ENCODE measurements at regions not wholly inside any gene's neighbourhood (a gene's known extent, or its start where the extent isn't known, plus 50 kb on each side); places are given as distances from the start of the nearest gene placed in this dataset.

DNA sequence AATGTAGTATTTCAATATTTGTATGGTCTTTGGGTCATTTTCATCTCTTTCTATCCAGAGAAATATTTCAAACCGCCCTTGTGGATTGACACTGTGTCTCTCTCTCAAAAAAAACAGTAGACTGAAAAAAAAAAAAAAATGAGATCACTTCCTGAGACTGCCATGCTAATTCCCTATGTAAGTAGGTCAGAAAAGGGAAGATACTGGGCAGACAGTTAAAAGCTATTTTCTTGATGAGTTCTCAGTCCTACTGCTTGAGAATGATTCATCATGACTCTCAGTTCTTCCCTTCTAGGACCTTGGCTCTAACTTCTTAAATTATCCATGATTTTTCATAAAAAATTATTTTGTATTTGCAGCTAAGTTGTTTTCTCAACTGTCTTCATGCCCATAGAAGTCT, 672.3 kb upstream of the REG3G start:
- Histone ChIP-seq H3K27ac (no peak overlapping the region), H3K36me3 (replicated peaks) (no peaks in the 10 kb centered on the region), H3K4me3 (ENCODE audit: low read depth, low read length) (no peak overlapping the region), H3K27me3 (replicated peaks) (no peaks in the 10 kb centered on the region)
- TF ChIP-seq, protein P1, sequence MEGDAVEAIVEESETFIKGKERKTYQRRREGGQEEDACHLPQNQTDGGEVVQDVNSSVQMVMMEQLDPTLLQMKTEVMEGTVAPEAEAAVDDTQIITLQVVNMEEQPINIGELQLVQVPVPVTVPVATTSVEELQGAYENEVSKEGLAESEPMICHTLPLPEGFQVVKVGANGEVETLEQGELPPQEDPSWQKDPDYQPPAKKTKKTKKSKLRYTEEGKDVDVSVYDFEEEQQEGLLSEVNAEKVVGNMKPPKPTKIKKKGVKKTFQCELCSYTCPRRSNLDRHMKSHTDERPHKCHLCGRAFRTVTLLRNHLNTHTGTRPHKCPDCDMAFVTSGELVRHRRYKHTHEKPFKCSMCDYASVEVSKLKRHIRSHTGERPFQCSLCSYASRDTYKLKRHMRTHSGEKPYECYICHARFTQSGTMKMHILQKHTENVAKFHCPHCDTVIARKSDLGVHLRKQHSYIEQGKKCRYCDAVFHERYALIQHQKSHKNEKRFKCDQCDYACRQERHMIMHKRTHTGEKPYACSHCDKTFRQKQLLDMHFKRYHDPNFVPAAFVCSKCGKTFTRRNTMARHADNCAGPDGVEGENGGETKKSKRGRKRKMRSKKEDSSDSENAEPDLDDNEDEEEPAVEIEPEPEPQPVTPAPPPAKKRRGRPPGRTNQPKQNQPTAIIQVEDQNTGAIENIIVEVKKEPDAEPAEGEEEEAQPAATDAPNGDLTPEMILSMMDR (IDR thresholded peaks at IDR 0.05; ENCODE audit: low read depth, low read length, missing control alignments) = no peak
- no peak for DNase-seq
- in situ Hi-C loops (cut with HindIII; ENCODE audit: low pct_ligation_motif_present, low sequenced_read_pairs) = no loop called here

DNA sequence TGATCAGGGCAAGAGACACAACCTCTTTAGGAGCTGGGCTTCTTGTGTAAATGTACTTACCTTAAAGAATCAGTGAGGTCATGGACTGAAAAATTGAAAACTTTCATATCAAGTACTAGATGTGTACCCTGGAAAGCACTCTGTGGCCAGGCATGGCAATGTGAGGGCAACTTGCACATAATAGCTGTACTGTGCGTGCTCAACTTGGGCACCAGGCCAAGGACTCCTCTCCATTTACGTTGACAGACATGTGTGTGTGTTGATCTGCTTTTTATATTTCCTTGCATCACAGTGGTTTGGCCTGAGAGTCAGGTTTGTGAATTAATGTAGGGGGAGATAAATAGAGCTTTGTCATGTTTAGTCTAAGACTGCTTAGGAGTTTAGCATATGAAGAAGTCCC, 669.5 kb upstream of the REG3G start:
- Histone ChIP-seq H3K27me3 (replicated peaks) (no peaks in the 10 kb centered on the region), H3K36me3 (replicated peaks) (no peaks in the 10 kb centered on the region), H3K27ac (no peak overlapping the region), H3K4me3 (ENCODE audit: low read depth, low read length) (no peak overlapping the region)
- in situ Hi-C loops (cut with HindIII; ENCODE audit: low pct_ligation_motif_present, low sequenced_read_pairs) = no loop called here
- TF ChIP-seq, protein P1 (IDR thresholded peaks at IDR 0.05; ENCODE audit: low read depth, low read length, missing control alignments) = no peak
- no peak for DNase-seq

DNA sequence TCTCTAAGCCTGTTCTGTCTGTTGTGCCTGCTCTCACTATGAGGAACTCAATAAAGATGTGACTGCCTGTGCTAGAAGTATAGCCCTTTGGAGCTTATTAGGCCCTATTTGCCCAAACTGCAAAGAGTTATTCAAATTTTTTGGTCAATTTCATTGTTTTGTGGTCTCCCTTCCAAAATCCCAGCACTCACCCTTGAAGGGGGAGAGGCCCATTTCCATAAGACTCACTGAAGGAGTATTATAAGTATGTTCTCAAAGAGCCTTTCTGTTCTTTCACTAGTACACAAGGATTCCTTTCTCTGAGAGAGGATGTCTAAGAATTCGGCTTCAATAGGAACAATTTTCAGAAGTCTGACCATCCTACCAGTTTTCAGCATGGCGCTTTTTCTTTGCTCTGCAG, 641.9 kb upstream of the REG3G start:
- in situ Hi-C loops (cut with HindIII; ENCODE audit: low pct_ligation_motif_present, low sequenced_read_pairs) = no loop called here
- no peak overlapping the region for H3K4me3 ChIP-seq (ENCODE audit: low read depth, low read length)
- no peak for DNase-seq
- H3K36me3 ChIP-seq (replicated peaks) = no peaks in the 10 kb centered on the region
- no peak overlapping the region for H3K27ac ChIP-seq
- TF ChIP-seq, protein P1 (IDR thresholded peaks at IDR 0.05; ENCODE audit: low read depth, low read length, missing control alignments) = no peak
- H3K27me3 ChIP-seq (replicated peaks) = no peaks in the 10 kb centered on the region

GRCh38 chr2:78397198-78397597, 628.3 kb upstream of the REG3G start:
- TF ChIP-seq, protein P1 (IDR thresholded peaks at IDR 0.05; ENCODE audit: low read depth, low read length, missing control alignments) = no peak
- H3K4me3 ChIP-seq (ENCODE audit: low read depth, low read length) = no peak overlapping the region
- no peaks in the 10 kb centered on the region for H3K27me3 ChIP-seq (replicated peaks)
- DNase-seq = no peak
- in situ Hi-C loops (cut with HindIII; ENCODE audit: low pct_ligation_motif_present, low sequenced_read_pairs) = no loop called here
- H3K36me3 ChIP-seq (replicated peaks) = no peaks in the 10 kb centered on the region
- no peak overlapping the region for H3K27ac ChIP-seq

DNA sequence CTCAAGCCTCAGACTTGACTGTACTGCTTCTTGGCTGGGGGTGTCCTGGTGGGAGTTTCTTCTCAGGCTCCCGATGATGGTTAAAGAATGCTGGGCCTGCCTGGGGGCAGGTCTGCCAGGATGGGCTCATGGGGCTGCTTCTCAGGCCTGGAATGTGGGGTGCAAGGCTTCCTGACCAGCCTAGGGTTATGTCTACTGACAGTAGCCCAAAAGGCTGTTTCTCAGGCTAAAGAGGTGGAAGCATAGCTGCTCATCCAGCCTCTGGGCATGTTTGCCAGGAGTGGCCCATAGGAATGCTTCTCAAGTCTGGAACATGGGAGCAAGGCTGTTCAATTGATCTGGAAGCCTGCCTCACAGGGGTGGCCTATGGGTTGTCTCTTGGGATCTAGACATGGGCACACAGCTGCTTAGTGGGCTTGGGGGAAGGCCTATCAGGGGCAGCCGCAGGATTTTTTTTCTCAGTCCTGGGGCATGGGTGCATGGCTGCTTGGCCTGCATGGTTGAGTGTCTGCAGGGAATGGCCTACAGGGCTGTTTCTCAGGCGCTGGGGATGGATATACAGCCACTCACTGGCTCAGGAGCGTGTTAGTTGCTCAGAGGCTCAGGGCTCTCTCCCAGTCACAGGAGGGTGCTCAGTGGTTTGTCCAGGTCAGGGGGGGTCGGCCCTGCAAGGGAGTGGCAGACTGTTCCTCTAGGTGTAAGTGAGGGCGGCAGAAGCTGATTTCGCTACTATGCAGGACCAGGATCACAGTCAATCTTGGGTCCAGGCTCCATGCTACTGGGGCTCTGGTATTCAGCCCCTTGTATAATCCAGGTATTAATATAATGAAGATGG, 617.3 kb upstream of the REG3G start:
- in situ Hi-C loops (cut with HindIII; ENCODE audit: low pct_ligation_motif_present, low sequenced_read_pairs) = no loop called here
- Histone ChIP-seq H3K36me3 (replicated peaks) (no peaks in the 10 kb centered on the region), H3K4me3 (ENCODE audit: low read depth, low read length) (no peak overlapping the region), H3K27ac (no peak overlapping the region), H3K27me3 (replicated peaks) (no peaks in the 10 kb centered on the region)
- TF ChIP-seq, protein P1 (IDR thresholded peaks at IDR 0.05; ENCODE audit: low read depth, low read length, missing control alignments) = no peak
- DNase-seq = no peak

DNA sequence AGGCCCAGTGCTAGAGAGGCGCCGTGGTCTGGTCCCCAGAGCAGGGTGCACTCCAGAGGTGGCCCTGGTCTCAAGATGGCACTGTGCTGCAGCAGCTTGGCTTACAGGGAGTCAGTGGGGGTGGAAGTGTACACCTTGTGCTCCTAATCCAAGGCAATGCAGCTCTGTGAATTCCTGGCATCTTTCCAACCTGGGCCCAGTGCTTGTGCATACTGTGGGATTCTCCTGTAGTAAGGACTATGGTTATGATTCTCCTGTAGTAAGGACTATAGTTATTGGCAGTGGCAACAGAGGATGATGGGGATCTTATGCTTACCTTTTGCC, 616.7 kb upstream of the REG3G start:
- TF ChIP-seq, protein P1 (IDR thresholded peaks at IDR 0.05; ENCODE audit: low read depth, low read length, missing control alignments) = no peak
- Histone ChIP-seq H3K27me3 (replicated peaks) (no peaks in the 10 kb centered on the region), H3K4me3 (ENCODE audit: low read depth, low read length) (no peak overlapping the region), H3K36me3 (replicated peaks) (no peaks in the 10 kb centered on the region), H3K27ac (no peak overlapping the region)
- no peak for DNase-seq
- in situ Hi-C loops (cut with HindIII; ENCODE audit: low pct_ligation_motif_present, low sequenced_read_pairs) = no loop called here

Data from brain microvascular endothelial cell (primary cell).